HCT116 (cell line): ENCODE measurements at regions not wholly inside any gene's neighbourhood (a gene's known extent, or its start where the extent isn't known, plus 50 kb on each side); places are given as distances from the start of the nearest gene placed in this dataset.

Experiments used
- ATAC-seq: fragments of 200-7000 bp; cut with Tn5 transposase; 2 replicates; pipeline ENCODE4 v1.9.1; 2020; ENCODE audit warnings: mild to moderate bottlenecking, moderate library complexity
- BruUV-seq: library from RNA; stranded (reverse); fragments of 400-500 nt; replicated peaks from 2 replicates; lab custom pipeline; 2021; lab: Mats Ljungman, UMichigan
- CTCF ChIA-PET: fragments of 300-600 bp; sonication (Branson Sonifier 250); formaldehyde crosslinking; loops from one replicate; lab custom pipeline; 2021; ENCODE audit warnings: antibody characterized with exemption; lab: Charles Lee
- POLR2A ChIA-PET: fragments of 300-600, 350-600 bp; sonication (Branson Sonifier 250); formaldehyde crosslinking; loops from one replicate; lab custom pipeline; 2021; ENCODE audit warnings: antibody characterized with exemption; lab: Charles Lee
- RAD21 ChIA-PET, 2 experiments: fragments of 300-600 bp; sonication (Branson Sonifier 250); formaldehyde crosslinking; loops; one replicate each; lab custom pipeline; 2023; ENCODE audit warnings: low total read pairs in 2 of 2; ENCODE audit not compliant: uncharacterized antibody in 2 of 2, unreplicated experiment in 2 of 2, low non-redundant PET in 1 of 2; lab: Charles Lee
- DNase-seq: peaks from one replicate; pipeline ENCODE4 v3.0.0-alpha.2; 2010; ENCODE audit warnings: low read depth, low spot score
- H2AFZ ChIP-seq: fragments of 200-600 bp; shearing (Covaris generic), sonication (generic); 2 replicates; pipeline ENCODE4 v1.6.1; 2017; ENCODE audit warnings: low read depth, mixed run types, mixed read lengths, antibody characterized with exemption, low read length; ENCODE audit not compliant: poor library complexity, severe bottlenecking
- H3K27ac ChIP-seq: 2 replicates; pipeline ENCODE4 v1.5.1; 2012; ENCODE audit warnings: low read depth, low read length
- H3K27me3 ChIP-seq: fragments of 200-600 bp; sonication (generic); 2 replicates; pipeline ENCODE4 v1.6.1; 2016; ENCODE audit warnings: mixed run types, low read length, mixed read lengths; ENCODE audit not compliant: insufficient read depth
- H3K36me3 ChIP-seq, 2 experiments: fragments of 200-500 bp in 1 of 2; fragments of 200-600 bp in 1 of 2; sonication (Bioruptor generic) in 1 of 2; sonication (generic) in 1 of 2; 2 replicates each; pipeline versions ENCODE4 v1.5.1 to v1.6.1; 2014 to 2016; ENCODE audit warnings: low read length in 2 of 2, inconsistent platforms in 1 of 2, mixed read lengths in 1 of 2, mixed run types in 1 of 2; ENCODE audit not compliant: insufficient read depth in 2 of 2, control insufficient read depth in 1 of 2
- H3K4me1 ChIP-seq, 2 experiments: fragments of 200-600 bp in 1 of 2; sonication (generic) in 1 of 2; 2 replicates each; pipeline versions ENCODE4 v1.5.1 to v1.6.1; 2012 to 2017; ENCODE audit warnings: low read length in 2 of 2, inconsistent platforms in 1 of 2, mild to moderate bottlenecking in 1 of 2, mixed read lengths in 1 of 2, mixed run types in 1 of 2, moderate library complexity in 1 of 2; ENCODE audit not compliant: insufficient read depth in 2 of 2, control insufficient read depth in 1 of 2
- H3K4me2 ChIP-seq: fragments of 200-600 bp; sonication (generic); 2 replicates; pipeline ENCODE4 v1.6.1; 2017; ENCODE audit warnings: mixed run types, low read length, mixed read lengths
- H3K4me3 ChIP-seq, 2 experiments: fragments of 200-600 bp in 1 of 2; sonication (generic) in 1 of 2; replicated peaks in 1 of 2; 2 replicates each; pipeline ENCODE4 v1.5.1; 2011 to 2016; ENCODE audit warnings: low read length in 2 of 2, control low read depth in 1 of 2, low read depth in 1 of 2, mild to moderate bottlenecking in 1 of 2, mixed read lengths in 1 of 2, mixed run types in 1 of 2
- H3K79me2 ChIP-seq: fragments of 200-600 bp; sonication (generic); 2 replicates; pipeline ENCODE4 v1.6.1; 2017; ENCODE audit warnings: mild to moderate bottlenecking, mixed run types, low read length, moderate library complexity, mixed read lengths; ENCODE audit not compliant: insufficient read depth
- H3K9ac ChIP-seq: fragments of 200-600 bp; sonication (generic); 2 replicates; pipeline ENCODE4 v1.6.1; 2016; ENCODE audit warnings: low read length, mixed read lengths
- H3K9me2 ChIP-seq: fragments of 200-600 bp; sonication (generic), shearing (Covaris generic); 2 replicates; pipeline ENCODE4 v1.6.1; 2017; ENCODE audit warnings: mixed run types, mild to moderate bottlenecking, moderate library complexity; ENCODE audit not compliant: insufficient read depth
- H3K9me3 ChIP-seq, 2 experiments: fragments of 200-500 bp in 1 of 2; fragments of 200-600 bp in 1 of 2; sonication (Bioruptor generic) in 1 of 2; sonication (generic) in 1 of 2; 2 replicates each; pipeline ENCODE4 v1.6.1; 2014 to 2017; ENCODE audit warnings: low read length in 2 of 2, mixed read lengths in 2 of 2, inconsistent platforms in 1 of 2, low read depth in 1 of 2, mild to moderate bottlenecking in 1 of 2, mixed run types in 1 of 2, moderate library complexity in 1 of 2; ENCODE audit not compliant: control insufficient read depth in 1 of 2, insufficient read depth in 1 of 2
- H4K20me1 ChIP-seq: fragments of 200-600 bp; sonication (generic), shearing (Covaris generic); 2 replicates; pipeline ENCODE4 v1.6.1; 2017; ENCODE audit warnings: mixed run types, mild to moderate bottlenecking, moderate library complexity; ENCODE audit not compliant: insufficient read depth
- CBX3 ChIP-seq: IDR thresholded peaks from 2 replicates; pipeline ENCODE4 v1.6.1; 2012; ENCODE audit warnings: low read depth
- EGR1 ChIP-seq: IDR thresholded peaks from 2 replicates; pipeline ENCODE4 v1.6.1; 2012; ENCODE audit warnings: low read depth
- EZH2phosphoT487 ChIP-seq: fragments of 200-600 bp; IDR thresholded peaks from 2 replicates; pipeline ENCODE4 v1.6.1; 2018; ENCODE audit warnings: antibody characterized with exemption, borderline replicate concordance
- POLR2A ChIP-seq: IDR thresholded peaks from 2 replicates; pipeline ENCODE4 v1.7.0; 2011; ENCODE audit warnings: borderline replicate concordance; ENCODE audit not compliant: insufficient read depth, insufficient read length; ENCODE audit errors: extremely low read depth
- POLR2AphosphoS5 ChIP-seq: IDR thresholded peaks from 2 replicates; pipeline ENCODE4 v1.6.1; 2011; ENCODE audit warnings: mild to moderate bottlenecking, low read depth, low read length, moderate library complexity
- RAD21 ChIP-seq: IDR thresholded peaks from 2 replicates; pipeline ENCODE4 v1.6.1; 2012; ENCODE audit warnings: low read depth, mild to moderate bottlenecking
- SIN3A ChIP-seq: IDR thresholded peaks from 2 replicates; pipeline ENCODE4 v1.6.1; 2012; ENCODE audit warnings: low read depth
- SP1 ChIP-seq: IDR thresholded peaks from 2 replicates; pipeline ENCODE4 v1.6.1; 2012; ENCODE audit warnings: low read depth
- SRF ChIP-seq: IDR thresholded peaks from 2 replicates; pipeline ENCODE4 v1.6.1; 2012; ENCODE audit warnings: low read depth
- ZNF274 ChIP-seq: fragments of 200-500 bp; sonication (Bioruptor generic); IDR thresholded peaks from 2 replicates; pipeline ENCODE4 v1.6.1; 2014; ENCODE audit warnings: mild to moderate bottlenecking, low read depth, low read length, inconsistent platforms
- intact Hi-C: fragments of 100-400 bp; cut with micrococcal nuclease; formaldehyde crosslinking; loops from 2 replicates; pipeline ENCODE4 v1.10.0; 2022
- TF ChIP-seq, protein P1 (sequence below): IDR thresholded peaks from 2 replicates; pipeline ENCODE4 v1.6.1; 2012; ENCODE audit warnings: low read depth

DNA sequence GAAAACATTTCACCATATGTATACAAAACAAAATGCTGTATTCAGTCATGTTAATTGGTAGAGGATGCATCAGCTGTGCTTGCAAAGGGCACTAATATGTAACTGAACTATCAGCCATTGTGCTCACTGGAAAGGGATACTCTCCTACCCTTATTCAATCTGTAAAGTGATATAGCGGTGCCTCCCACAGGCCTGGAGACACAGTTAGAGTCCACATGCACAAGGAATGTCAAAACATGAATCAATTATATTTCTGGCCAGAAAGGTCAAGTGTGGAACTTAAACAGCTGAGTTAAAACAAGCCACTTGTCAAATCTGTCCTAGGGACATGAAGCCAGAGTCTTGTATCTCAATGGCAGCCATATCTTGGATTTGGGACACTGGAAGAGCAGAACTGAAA, 71.2 kb upstream of the IZUMO3 start:
- no peak overlapping the region for H2AFZ ChIP-seq
- no peak overlapping the region for H3K9ac ChIP-seq
- no peaks in the 10 kb centered on the region for H3K4me1 ChIP-seq
- TF ChIP-seq SP1 (no peak), POLR2AphosphoS5 (no peak), ZNF274 (no peak), SIN3A (no peak), POLR2A (no peak), SRF (no peak), RAD21 (no peak), EGR1 (no peak), EZH2phosphoT487 (no peak), CBX3 (no peak)
- TF ChIP-seq, protein P1, sequence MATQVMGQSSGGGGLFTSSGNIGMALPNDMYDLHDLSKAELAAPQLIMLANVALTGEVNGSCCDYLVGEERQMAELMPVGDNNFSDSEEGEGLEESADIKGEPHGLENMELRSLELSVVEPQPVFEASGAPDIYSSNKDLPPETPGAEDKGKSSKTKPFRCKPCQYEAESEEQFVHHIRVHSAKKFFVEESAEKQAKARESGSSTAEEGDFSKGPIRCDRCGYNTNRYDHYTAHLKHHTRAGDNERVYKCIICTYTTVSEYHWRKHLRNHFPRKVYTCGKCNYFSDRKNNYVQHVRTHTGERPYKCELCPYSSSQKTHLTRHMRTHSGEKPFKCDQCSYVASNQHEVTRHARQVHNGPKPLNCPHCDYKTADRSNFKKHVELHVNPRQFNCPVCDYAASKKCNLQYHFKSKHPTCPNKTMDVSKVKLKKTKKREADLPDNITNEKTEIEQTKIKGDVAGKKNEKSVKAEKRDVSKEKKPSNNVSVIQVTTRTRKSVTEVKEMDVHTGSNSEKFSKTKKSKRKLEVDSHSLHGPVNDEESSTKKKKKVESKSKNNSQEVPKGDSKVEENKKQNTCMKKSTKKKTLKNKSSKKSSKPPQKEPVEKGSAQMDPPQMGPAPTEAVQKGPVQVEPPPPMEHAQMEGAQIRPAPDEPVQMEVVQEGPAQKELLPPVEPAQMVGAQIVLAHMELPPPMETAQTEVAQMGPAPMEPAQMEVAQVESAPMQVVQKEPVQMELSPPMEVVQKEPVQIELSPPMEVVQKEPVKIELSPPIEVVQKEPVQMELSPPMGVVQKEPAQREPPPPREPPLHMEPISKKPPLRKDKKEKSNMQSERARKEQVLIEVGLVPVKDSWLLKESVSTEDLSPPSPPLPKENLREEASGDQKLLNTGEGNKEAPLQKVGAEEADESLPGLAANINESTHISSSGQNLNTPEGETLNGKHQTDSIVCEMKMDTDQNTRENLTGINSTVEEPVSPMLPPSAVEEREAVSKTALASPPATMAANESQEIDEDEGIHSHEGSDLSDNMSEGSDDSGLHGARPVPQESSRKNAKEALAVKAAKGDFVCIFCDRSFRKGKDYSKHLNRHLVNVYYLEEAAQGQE, result no peak
- POLR2A ChIA-PET, result no interaction called here
- DNase-seq (no peak), ATAC-seq (no peak)
- BruUV-seq, result no TSS peak
- H3K27me3 ChIP-seq, result no peaks in the 10 kb centered on the region
- CTCF ChIA-PET, result no interaction called here
- peaks cover 4 to 12% of the 10 kb centered on the region in 2 experiments; a peak in 2 of 4 replicates for H3K9me3 ChIP-seq
- RAD21 ChIA-PET, result no interaction called here
- H3K4me3 ChIP-seq, result no peak overlapping the region
- intact Hi-C loops, result no loop called here
- H4K20me1 ChIP-seq, result no peaks in the 10 kb centered on the region
- H3K79me2 ChIP-seq, result no peaks in the 10 kb centered on the region
- H3K9me2 ChIP-seq, result no peaks in the 10 kb centered on the region
- no peak overlapping the region for H3K27ac ChIP-seq
- H3K36me3 ChIP-seq, result no peaks in the 10 kb centered on the region
- no peak overlapping the region for H3K4me2 ChIP-seq
